ENCODE measurements at regions not wholly inside any gene's neighbourhood (a gene's known extent, or its start where the extent isn't known, plus 50 kb on each side); places are given as distances from the start of the nearest gene placed in this dataset.

- Histone ChIP-seq H2AFZ (ENCODE audit: low read depth, low read length) (no peak overlapping the region), H3K36me3 (ENCODE audit: control insufficient read depth, insufficient read depth, low read length) (no peaks in the 10 kb centered on the region), H3K4me3 (no peak overlapping the region), H3K27ac (ENCODE audit: extremely low read depth, low read depth, low read length) (no peak overlapping the region), H3K4me2 (ENCODE audit: insufficient read depth, low read length) (no peak overlapping the region), H3K9me3 (replicated peaks; ENCODE audit: control insufficient read depth, insufficient read depth, low read depth, low read length) (no peaks in the 10 kb centered on the region), H3K9ac (ENCODE audit: insufficient read depth in 1 of 2, low read depth in 2 of 2, low read length in 2 of 2) (no peak overlapping the region), H3K4me1 (replicated peaks in 1 of 2; ENCODE audit: control insufficient read depth in 2 of 2, insufficient read depth in 2 of 2, low read length in 2 of 2) (no peaks in the 10 kb centered on the region), H3K79me2 (ENCODE audit: control insufficient read depth, insufficient read depth, low read length) (no peaks in the 10 kb centered on the region), H3K9me1 (ENCODE audit: control insufficient read depth, insufficient read depth, low read length) (no peaks in the 10 kb centered on the region), H3K27me3 (ENCODE audit: control insufficient read depth in 2 of 2, insufficient read depth in 2 of 2, low read length in 2 of 2) (no peaks in the 10 kb centered on the region), H4K20me1 (replicated peaks; ENCODE audit: control insufficient read depth, insufficient read depth, low read length) (no peaks in the 10 kb centered on the region)
- ATAC-seq (no peak), DNase-seq (ENCODE audit: extremely low read depth in 1 of 4, low spot score in 3 of 4) (no peak), FAIRE-seq (no peak)
- BruUV-seq (replicated peaks) = no TSS peak
- intact Hi-C loops (cut with micrococcal nuclease) = no loop called here
- in situ Hi-C loops (cut with MboI) = no loop called here
- 0% methylated on average over 1 of the region's 1 CpG for WGBS (ENCODE audit: insufficient coverage, low coverage, missing lambda C conversion rate)
- ChIA-PET CTCF (ENCODE audit: low intra/inter-chr PET ratio) (no interaction called here), POLR2A (no interaction called here)
- TF ChIP-seq MTA2 (IDR thresholded peaks at IDR 0.05; ENCODE audit: low read depth) = no peak
- TF ChIP-seq NCOA1 (IDR thresholded peaks at IDR 0.05; ENCODE audit: low read depth) = no peak
- TF ChIP-seq TAF15 (IDR thresholded peaks at IDR 0.05; ENCODE audit: low read depth, low read length) = no peak
- TF ChIP-seq RERE (CRISPR knock-in tag; IDR thresholded peaks at IDR 0.05; ENCODE audit: borderline replicate concordance) = no peak
- no peak for TF ChIP-seq TEAD1 (CRISPR knock-in tag; IDR thresholded peaks at IDR 0.05)
- no peak for TF ChIP-seq SRSF1 (IDR thresholded peaks at IDR 0.05; ENCODE audit: low read depth, low read length)
- TF ChIP-seq TGIF2 (CRISPR knock-in tag; IDR thresholded peaks at IDR 0.05) = no peak
- TF ChIP-seq ARHGAP35 (IDR thresholded peaks at IDR 0.05; ENCODE audit: partially characterized antibody) = no peak
- no peak for TF ChIP-seq ZBTB34 (CRISPR knock-in tag; IDR thresholded peaks at IDR 0.05)
- TF ChIP-seq ARID4B (CRISPR knock-in tag; IDR thresholded peaks at IDR 0.05) = no peak
- no peak for TF ChIP-seq WHSC1 (IDR thresholded peaks at IDR 0.05; ENCODE audit: low read length)
- TF ChIP-seq MLX (CRISPR knock-in tag; conservative IDR thresholded peaks at IDR 0.05) = no peak
Observed at GRCh38 chr6:121884620-121885019, 449.2 kb downstream of the GJA1 start.

Measured in K562 (cell line).